BLaER1 treated with 17β-estradiol and CSF1 and Interleukin-3, amounts not matched to agents 10 nM and 100 nM (cell line): ENCODE measurements at regions not wholly inside any gene's neighbourhood (a gene's known extent, or its start where the extent isn't known, plus 50 kb on each side); places are given as distances from the start of the nearest gene placed in this dataset.
A peak's percentile ranks its signal among the peaks of the same experiment; 100 is the strongest.

ENCODE experiments used
- H3K27ac ChIP-seq, 11 experiments: shearing (Covaris generic); formaldehyde crosslinking; 2 replicates each; pipeline ENCODE4 v1.8.1; 2022
- H3K27me3 ChIP-seq, 11 experiments: shearing (Covaris generic); formaldehyde crosslinking; 2 replicates each; pipeline ENCODE4 v1.8.1; 2022
- H3K36me3 ChIP-seq, 11 experiments: shearing (Covaris generic); formaldehyde crosslinking; 2 replicates each; pipeline ENCODE4 v1.8.1; 2022
- H3K4me1 ChIP-seq, 10 experiments: shearing (Covaris generic); formaldehyde crosslinking; 2 replicates each; pipeline ENCODE4 v1.8.1; 2022
- H3K4me2 ChIP-seq, 11 experiments: shearing (Covaris generic); formaldehyde crosslinking; 2 replicates each; pipeline ENCODE4 v1.8.1; 2022
- H3K4me3 ChIP-seq, 10 experiments: shearing (Covaris generic); formaldehyde crosslinking; 2 replicates each; pipeline ENCODE4 v1.8.1; 2022
- H3K9ac ChIP-seq, 11 experiments: shearing (Covaris generic); formaldehyde crosslinking; 2 replicates each; pipeline ENCODE4 v1.8.1; 2022
- H3K9me3 ChIP-seq, 11 experiments: shearing (Covaris generic); formaldehyde crosslinking; replicated peaks in 1 of 11; 2 replicates each; pipeline ENCODE4 v1.8.1; 2022
- H4K20me1 ChIP-seq, 11 experiments: shearing (Covaris generic); formaldehyde crosslinking; 2 replicates each; pipeline ENCODE4 v1.8.1; 2022
- Cebpa-rat ChIP-seq, 11 experiments: shearing (Covaris generic); IDR thresholded peaks; 2 replicates each; pipeline ENCODE4 v1.8.1; 2022

DNA sequence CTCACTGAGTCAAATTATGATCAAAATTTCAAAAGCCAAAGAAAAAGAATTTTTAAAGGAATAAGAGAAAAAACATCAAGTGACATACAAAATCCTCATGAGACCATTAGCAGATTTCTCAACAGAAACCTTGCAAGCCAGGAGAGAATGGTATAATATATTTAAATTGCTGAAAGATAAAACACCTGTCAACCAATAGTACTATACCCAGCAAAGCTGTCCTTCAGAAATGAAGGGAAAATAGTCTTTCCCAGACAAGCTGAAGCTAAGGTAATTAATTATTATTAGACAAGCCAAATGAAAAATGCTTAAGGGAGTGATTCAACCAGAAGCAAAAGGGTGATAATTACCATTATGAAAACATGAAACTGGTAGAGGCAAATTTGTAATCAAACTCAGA is 104.2 kb upstream of the TET2 start:
- H3K4me3 ChIP-seq, result no peak overlapping the region
- no peak overlapping the region for H3K4me2 ChIP-seq
- H3K4me1 ChIP-seq, result no peaks in the 10 kb centered on the region
- H3K27ac ChIP-seq, result no peak overlapping the region
- H3K9ac ChIP-seq, result no peak overlapping the region
- no peaks in the 10 kb centered on the region for H4K20me1 ChIP-seq
- H3K27me3 ChIP-seq, result no peaks in the 10 kb centered on the region
- H3K9me3 ChIP-seq, result peaks cover 8 to 26% (median 11%) of the 10 kb centered on the region in 11 experiments; a peak in 19 of 22 replicates
- no peak for TF ChIP-seq Cebpa-rat (IDR thresholded peaks at IDR 0.05)
- no peaks in the 10 kb centered on the region for H3K36me3 ChIP-seq

DNA sequence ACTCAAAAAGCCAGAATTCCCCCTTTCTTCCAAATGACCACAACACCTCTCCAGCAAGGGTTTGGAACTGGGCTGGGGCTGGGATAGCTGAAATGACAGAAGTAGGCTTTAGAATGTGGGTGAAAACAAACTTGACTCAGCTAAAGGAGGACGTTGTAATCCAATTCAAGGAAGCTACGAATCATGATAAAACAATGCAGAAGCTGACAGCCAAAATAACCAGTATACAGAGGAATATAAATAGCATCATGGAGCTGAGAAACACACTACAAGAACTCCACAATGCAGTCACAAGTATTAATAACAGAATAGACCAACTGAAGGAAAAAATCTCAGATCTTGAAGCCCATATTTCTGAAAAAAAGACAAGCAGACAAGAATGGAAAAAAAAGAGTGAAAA is 95.8 kb upstream of the TET2 start:
- peak overlapping the region in 4 of 11 experiments; percentile 48 to 70 (median 58); a peak in 8 of 22 replicates for H3K4me2 ChIP-seq

GRCh38 chr4:105057370-105058105 is 89.1 kb upstream of the TET2 start:
- Histone ChIP-seq H3K27me3 (no peaks in the 10 kb centered on the region), H3K9me3 (peaks cover 0 to 12% (median 4%) of the 10 kb centered on the region in 11 experiments; a peak in 8 of 22 replicates), H3K27ac (peak overlapping the region in 4 of 11 experiments; percentile 15 to 98 (median 90); a peak in 6 of 22 replicates), H3K4me1 (peaks cover 19 to 77% (median 43%) of the 10 kb centered on the region in 10 experiments), H4K20me1 (no peaks in the 10 kb centered on the region), H3K4me2 (peak overlapping the region in 6 of 11 experiments; percentile 5 to 97 (median 68); a peak in 10 of 22 replicates), H3K36me3 (0 out of 22 replicates have a peak, but pooled peaks cover 0 to 2% (median 0%) of the 10 kb centered on the region in 11 experiments), H3K9ac (no peak overlapping the region), H3K4me3 (no peak overlapping the region)
- peak in 2 of 11 experiments; percentile 30 to 58; a peak in 3 of 22 replicates for TF ChIP-seq Cebpa-rat (IDR thresholded peaks at IDR 0.05)

More for the DNA sequence above, 95.8 kb upstream of the TET2 start:
- H3K4me3 ChIP-seq, result no peak overlapping the region
- H4K20me1 ChIP-seq, result no peaks in the 10 kb centered on the region
- no peak for TF ChIP-seq Cebpa-rat (IDR thresholded peaks at IDR 0.05)
- peak overlapping the region in 5 of 11 experiments; percentile 13 to 68 (median 59); a peak in 8 of 22 replicates for H3K27ac ChIP-seq
- peak overlapping the region in 1 of 11 experiments; percentile 9; a peak in 1 of 22 replicates for H3K9ac ChIP-seq
- no peaks in the 10 kb centered on the region for H3K27me3 ChIP-seq
- peaks cover 0 to 40% (median 0%) of the 10 kb centered on the region in 10 experiments; a peak in 8 of 20 replicates for H3K4me1 ChIP-seq
- H3K9me3 ChIP-seq, result peaks cover 0 to 34% (median 11%) of the 10 kb centered on the region in 11 experiments; a peak in 10 of 22 replicates
- H3K36me3 ChIP-seq, result 0 out of 22 replicates have a peak, but pooled peaks cover 0 to 4% (median 0%) of the 10 kb centered on the region in 11 experiments

GRCh38 chr4:105058177-105058812 is 88.4 kb upstream of the TET2 start:
- H3K4me2 ChIP-seq, result peak overlapping the region in 5 of 11 experiments; percentile 41 to 97 (median 71); a peak in 9 of 22 replicates
- no peak for TF ChIP-seq Cebpa-rat (IDR thresholded peaks at IDR 0.05)
- H3K36me3 ChIP-seq, result no peaks in the 10 kb centered on the region
- H3K9me3 ChIP-seq, result peaks cover 0 to 5% (median 0%) of the 10 kb centered on the region in 11 experiments; a peak in 4 of 22 replicates
- no peaks in the 10 kb centered on the region for H3K27me3 ChIP-seq
- 0 out of 22 replicates have a peak overlapping the region, but pooled peaks of 1 of the 11 experiments have one; percentile 86 for H3K9ac ChIP-seq
- no peaks in the 10 kb centered on the region for H4K20me1 ChIP-seq
- H3K4me1 ChIP-seq, result peaks cover 19 to 84% (median 46%) of the 10 kb centered on the region in 10 experiments
- H3K4me3 ChIP-seq, result no peak overlapping the region
- H3K27ac ChIP-seq, result peak overlapping the region in 4 of 11 experiments; percentile 88 to 98 (median 93); a peak in 7 of 22 replicates

DNA sequence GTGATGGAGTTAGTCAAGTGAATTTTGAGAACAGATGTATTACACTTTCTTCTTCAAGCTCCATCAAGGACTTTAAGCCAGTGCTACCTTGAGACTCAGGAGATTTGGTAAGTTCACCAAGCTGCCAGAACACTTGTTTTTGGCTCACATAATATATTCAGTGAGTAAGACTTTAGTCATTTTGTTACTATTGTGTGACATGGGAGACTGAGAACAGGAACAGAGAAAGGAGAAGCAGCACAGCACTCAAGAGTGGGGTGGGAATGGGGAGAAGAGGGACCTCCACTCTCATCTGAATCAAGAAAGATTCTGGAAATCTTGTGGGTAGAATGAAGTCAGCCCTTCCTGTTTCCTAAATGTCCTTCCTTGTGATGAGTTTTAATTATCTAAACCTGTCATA is 87.3 kb upstream of the TET2 start:
- Histone ChIP-seq H3K4me2 (peak overlapping the region in 8 of 11 experiments; percentile 16 to 97 (median 70); a peak in 14 of 22 replicates), H3K27ac (peak overlapping the region in 6 of 11 experiments; percentile 82 to 98 (median 91); a peak in 11 of 22 replicates), H3K27me3 (no peaks in the 10 kb centered on the region), H3K4me3 (no peak overlapping the region), H3K9me3 (peaks cover 0 to under 1% (median 0%) of the 10 kb centered on the region in 11 experiments; a peak in 1 of 22 replicates), H4K20me1 (no peaks in the 10 kb centered on the region), H3K4me1 (peaks cover 19 to 83% (median 46%) of the 10 kb centered on the region in 10 experiments), H3K9ac (peak overlapping the region in 5 of 11 experiments; percentile 34 to 86 (median 79); a peak in 9 of 22 replicates), H3K36me3 (no peaks in the 10 kb centered on the region)
- no peak for TF ChIP-seq Cebpa-rat (IDR thresholded peaks at IDR 0.05)

DNA sequence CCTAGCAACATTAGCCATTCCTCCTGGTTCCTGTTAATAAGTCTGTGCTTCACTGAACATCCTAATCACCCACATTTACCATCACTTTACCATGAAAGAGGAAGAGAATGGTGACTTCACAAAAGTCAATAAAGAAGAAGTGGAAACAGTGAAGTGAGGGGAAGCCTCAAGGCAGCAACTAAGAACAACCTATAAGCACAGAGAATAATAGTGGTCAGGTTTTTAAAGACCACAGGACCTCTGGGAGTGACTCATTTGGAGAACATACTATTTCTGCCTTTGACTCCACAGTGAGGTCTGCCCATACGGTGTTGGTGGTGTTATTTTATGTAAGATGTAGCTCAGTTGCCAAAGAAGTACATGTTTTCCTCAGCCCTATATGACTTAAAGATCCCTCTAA is 86.0 kb upstream of the TET2 start:
- Histone ChIP-seq H3K4me3 (no peak overlapping the region; a peak in 1 of 20 replicates), H3K27ac (peak overlapping the region; percentile 67 to 98 (median 82)), H3K9me3 (no peaks in the 10 kb centered on the region; a peak in 1 of 22 replicates), H4K20me1 (no peaks in the 10 kb centered on the region), H3K4me2 (peak overlapping the region; percentile 44 to 97 (median 73); a peak in 21 of 22 replicates), H3K27me3 (no peaks in the 10 kb centered on the region), H3K9ac (peak overlapping the region in 9 of 11 experiments; percentile 52 to 86 (median 71); a peak in 16 of 22 replicates), H3K4me1 (peaks cover 19 to 84% (median 46%) of the 10 kb centered on the region in 10 experiments), H3K36me3 (no peaks in the 10 kb centered on the region)
- TF ChIP-seq Cebpa-rat (IDR thresholded peaks at IDR 0.05), result no peak

- H3K27ac ChIP-seq, result peak overlapping the region; percentile 67 to 98 (median 82)
- peak overlapping the region; percentile 44 to 97 (median 73) for H3K4me2 ChIP-seq
- H3K9me3 ChIP-seq, result no peaks in the 10 kb centered on the region; a peak in 1 of 22 replicates
- H3K36me3 ChIP-seq, result no peaks in the 10 kb centered on the region
- TF ChIP-seq Cebpa-rat (IDR thresholded peaks at IDR 0.05), result no peak
- H4K20me1 ChIP-seq, result no peaks in the 10 kb centered on the region
- peak overlapping the region in 5 of 10 experiments; percentile 18 to 45 (median 27); a peak in 6 of 20 replicates for H3K4me3 ChIP-seq
- H3K4me1 ChIP-seq, result peaks cover 19 to 80% (median 46%) of the 10 kb centered on the region in 10 experiments
- no peaks in the 10 kb centered on the region for H3K27me3 ChIP-seq
- peak overlapping the region; percentile 19 to 86 (median 61); a peak in 20 of 22 replicates for H3K9ac ChIP-seq
Observed at GRCh38 chr4:105061136-105061696, 85.5 kb upstream of the TET2 start.

- Histone ChIP-seq H4K20me1 (no peaks in the 10 kb centered on the region), H3K4me2 (peak overlapping the region; percentile 44 to 97 (median 73)), H3K9ac (peak overlapping the region in 9 of 11 experiments; percentile 52 to 86 (median 71); a peak in 18 of 22 replicates), H3K9me3 (no peaks in the 10 kb centered on the region; a peak in 1 of 22 replicates), H3K4me1 (peaks cover 19 to 75% (median 46%) of the 10 kb centered on the region in 10 experiments), H3K27ac (peak overlapping the region; percentile 67 to 98 (median 82)), H3K36me3 (no peaks in the 10 kb centered on the region), H3K4me3 (peak overlapping the region in 5 of 10 experiments; percentile 8 to 45 (median 27); a peak in 4 of 20 replicates), H3K27me3 (no peaks in the 10 kb centered on the region)
- TF ChIP-seq Cebpa-rat (IDR thresholded peaks at IDR 0.05), result no peak
Observed at GRCh38 chr4:105061731-105062130, 84.9 kb upstream of the TET2 start.
